ENCODE measurements at regions not wholly inside any gene's neighbourhood (a gene's known extent, or its start where the extent isn't known, plus 50 kb on each side); places are given as distances from the start of the nearest gene placed in this dataset.
"Not testable (repeated sequence)": the region's sequence is repeated elsewhere in the genome, so short reads cannot be mapped to it uniquely, and the experiment has no call there.

DNA sequence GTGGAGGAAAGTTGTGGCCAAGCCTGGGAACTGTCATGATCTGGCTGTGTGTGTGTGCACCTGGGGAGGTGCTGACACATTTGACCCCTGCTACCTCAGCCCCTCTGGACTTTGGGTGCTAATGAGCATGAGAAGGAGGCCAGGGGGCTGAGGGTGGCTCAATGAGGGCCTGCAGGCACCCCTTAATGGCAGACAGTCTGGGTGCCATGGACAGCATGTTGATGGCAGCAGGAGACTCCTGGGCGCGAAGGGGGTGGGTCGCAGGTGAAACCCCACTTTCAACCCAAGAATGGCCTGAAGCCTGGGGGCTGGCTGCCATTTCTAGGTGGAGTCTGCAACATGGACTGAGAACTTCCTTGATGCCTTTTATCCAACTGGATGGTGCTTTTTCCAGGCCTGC is 216.4 kb upstream of the TRPC4 start:
- H3K4me1 ChIP-seq, result no peaks in the 10 kb centered on the region
- in situ Hi-C loops (cut with MboI; ENCODE audit: low pct_ligation_motif_present in 1 of 4, low pct_unique_long_range_greater_than_20kb in 1 of 4, low sequenced_read_pairs in 3 of 4), result loop anchor here in 1 of 4 donors (25.0 kb wide), 1 partner anchor 101 kb away; no protein-coding TSS in a partner anchor
- H3K9me3 ChIP-seq, result peaks cover 2 to 9% of the 10 kb centered on the region in 2 donors
- 79% methylated on average over 3 of the region's 3 CpGs; no CpG with 5 or more reads in 1 of the 2 donors for WGBS, 2 donors (ENCODE audit: low coverage in 1 of 2)
- DNase-seq, result no peak
- no peak overlapping the region for H3K27ac ChIP-seq
- intact Hi-C loops (cut with DNase I; ENCODE audit: low total_unique reads), result no loop called here
- TF ChIP-seq, protein P1, sequence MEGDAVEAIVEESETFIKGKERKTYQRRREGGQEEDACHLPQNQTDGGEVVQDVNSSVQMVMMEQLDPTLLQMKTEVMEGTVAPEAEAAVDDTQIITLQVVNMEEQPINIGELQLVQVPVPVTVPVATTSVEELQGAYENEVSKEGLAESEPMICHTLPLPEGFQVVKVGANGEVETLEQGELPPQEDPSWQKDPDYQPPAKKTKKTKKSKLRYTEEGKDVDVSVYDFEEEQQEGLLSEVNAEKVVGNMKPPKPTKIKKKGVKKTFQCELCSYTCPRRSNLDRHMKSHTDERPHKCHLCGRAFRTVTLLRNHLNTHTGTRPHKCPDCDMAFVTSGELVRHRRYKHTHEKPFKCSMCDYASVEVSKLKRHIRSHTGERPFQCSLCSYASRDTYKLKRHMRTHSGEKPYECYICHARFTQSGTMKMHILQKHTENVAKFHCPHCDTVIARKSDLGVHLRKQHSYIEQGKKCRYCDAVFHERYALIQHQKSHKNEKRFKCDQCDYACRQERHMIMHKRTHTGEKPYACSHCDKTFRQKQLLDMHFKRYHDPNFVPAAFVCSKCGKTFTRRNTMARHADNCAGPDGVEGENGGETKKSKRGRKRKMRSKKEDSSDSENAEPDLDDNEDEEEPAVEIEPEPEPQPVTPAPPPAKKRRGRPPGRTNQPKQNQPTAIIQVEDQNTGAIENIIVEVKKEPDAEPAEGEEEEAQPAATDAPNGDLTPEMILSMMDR (IDR thresholded peaks at IDR 0.05), result no peak
- TF ChIP-seq EP300 (IDR thresholded peaks at IDR 0.05; ENCODE audit: low read depth) (no peak), POLR2AphosphoS5 (IDR thresholded peaks at IDR 0.05) (no peak), POLR2A (IDR thresholded peaks at IDR 0.05) (no peak)
- no peaks in the 10 kb centered on the region for H3K36me3 ChIP-seq
- H3K27me3 ChIP-seq, result no peaks in the 10 kb centered on the region
- no peak overlapping the region for H3K4me3 ChIP-seq

DNA sequence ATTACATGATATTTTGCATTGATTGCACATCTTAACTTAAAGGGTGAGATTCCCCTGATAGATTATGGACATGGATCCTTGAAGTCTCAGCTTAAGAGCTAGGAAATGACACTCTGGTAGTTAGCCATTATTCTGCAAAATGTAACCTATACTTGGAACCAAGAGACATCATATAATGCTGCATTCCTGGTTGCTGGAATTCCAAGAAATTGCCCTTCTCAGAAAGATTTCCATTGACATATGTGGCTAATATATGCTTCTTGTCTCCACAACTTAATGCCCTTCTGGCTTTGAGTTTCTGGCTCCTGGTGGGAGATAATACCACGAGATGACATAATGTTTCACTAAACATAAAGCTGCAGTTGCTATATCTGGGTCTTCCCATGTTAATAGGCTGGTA is 204.4 kb upstream of the TRPC4 start:
- H3K4me3 ChIP-seq, result no peak overlapping the region
- H3K4me1 ChIP-seq, result no peaks in the 10 kb centered on the region
- no peaks in the 10 kb centered on the region for H3K9me3 ChIP-seq
- no peaks in the 10 kb centered on the region for H3K36me3 ChIP-seq
- in situ Hi-C loops (cut with MboI; ENCODE audit: low pct_ligation_motif_present in 1 of 4, low pct_unique_long_range_greater_than_20kb in 1 of 4, low sequenced_read_pairs in 3 of 4), result no loop called here
- H3K27me3 ChIP-seq, result no peaks in the 10 kb centered on the region
- intact Hi-C loops (cut with DNase I; ENCODE audit: low total_unique reads), result no loop called here
- 68% methylated on average over 1 of the region's 1 CpG; no CpG with 5 or more reads in 1 of the 2 donors for WGBS, 2 donors (ENCODE audit: low coverage in 1 of 2)
- no peak overlapping the region for H3K27ac ChIP-seq
- no peak for DNase-seq
- TF ChIP-seq EP300 (IDR thresholded peaks at IDR 0.05; ENCODE audit: low read depth), result no peak
- TF ChIP-seq, protein P1 (IDR thresholded peaks at IDR 0.05), result no peak
- no peak for TF ChIP-seq POLR2A (IDR thresholded peaks at IDR 0.05)
- no peak for TF ChIP-seq POLR2AphosphoS5 (IDR thresholded peaks at IDR 0.05)

- no peak overlapping the region for H3K27ac ChIP-seq
- no peaks in the 10 kb centered on the region for H3K27me3 ChIP-seq
- in situ Hi-C loops (cut with MboI; ENCODE audit: low pct_ligation_motif_present in 1 of 4, low pct_unique_long_range_greater_than_20kb in 1 of 4, low sequenced_read_pairs in 3 of 4) (no loop called here), intact Hi-C loops (cut with DNase I; ENCODE audit: low total_unique reads) (no loop called here)
- no peaks in the 10 kb centered on the region for H3K9me3 ChIP-seq
- H3K36me3 ChIP-seq, result no peaks in the 10 kb centered on the region
- TF ChIP-seq POLR2AphosphoS5 (IDR thresholded peaks at IDR 0.05) (no peak), POLR2A (IDR thresholded peaks at IDR 0.05) (no peak), EP300 (IDR thresholded peaks at IDR 0.05; ENCODE audit: low read depth) (no peak)
- TF ChIP-seq, protein P1 (IDR thresholded peaks at IDR 0.05), result no peak
- no peak overlapping the region for H3K4me3 ChIP-seq
- DNase-seq, result no peak
- H3K4me1 ChIP-seq, result no peaks in the 10 kb centered on the region
Measured at GRCh38 chr13:38072696-38073095, 203.1 kb upstream of the TRPC4 start.

- H3K27me3 ChIP-seq; in situ Hi-C loops (cut with MboI; ENCODE audit: low pct_ligation_motif_present in 1 of 4, low pct_unique_long_range_greater_than_20kb in 1 of 4, low sequenced_read_pairs in 3 of 4); H3K36me3 ChIP-seq; intact Hi-C loops (cut with DNase I; ENCODE audit: low total_unique reads); DNase-seq; H3K4me3 ChIP-seq; H3K4me1 ChIP-seq; H3K27ac ChIP-seq; H3K9me3 ChIP-seq: not testable (repeated sequence)
- 85 to 93% methylated on average over 4 to 5 of the region's 5 CpGs for WGBS, 2 donors (ENCODE audit: low coverage in 1 of 2)
Measured at GRCh38 chr13:38071340-38071739, 201.8 kb upstream of the TRPC4 start.

- H3K36me3 ChIP-seq, result no peaks in the 10 kb centered on the region
- in situ Hi-C loops (cut with MboI; ENCODE audit: low pct_ligation_motif_present in 1 of 4, low pct_unique_long_range_greater_than_20kb in 1 of 4, low sequenced_read_pairs in 3 of 4), result no loop called here
- TF ChIP-seq POLR2A (IDR thresholded peaks at IDR 0.05), result no peak
- TF ChIP-seq POLR2AphosphoS5 (IDR thresholded peaks at IDR 0.05), result no peak
- TF ChIP-seq, protein P1 (IDR thresholded peaks at IDR 0.05), result no peak
- no peak for TF ChIP-seq EP300 (IDR thresholded peaks at IDR 0.05; ENCODE audit: low read depth)
- intact Hi-C loops (cut with DNase I; ENCODE audit: low total_unique reads), result no loop called here
- H3K4me1 ChIP-seq, result no peaks in the 10 kb centered on the region
- no peak overlapping the region for H3K27ac ChIP-seq
- no peaks in the 10 kb centered on the region for H3K9me3 ChIP-seq
- WGBS, 2 donors (ENCODE audit: low coverage in 1 of 2), result 81% methylated on average over 3 of the region's 3 CpGs
- H3K27me3 ChIP-seq, result no peaks in the 10 kb centered on the region
- DNase-seq, result no peak
- no peak overlapping the region for H3K4me3 ChIP-seq
Measured at GRCh38 chr13:38053896-38054295, 184.3 kb upstream of the TRPC4 start.

All from transverse colon (tissue), 4 donors.